Upper lobe of left lung (tissue), 6 donors: ENCODE measurements at regions not wholly inside any gene's neighbourhood (a gene's known extent, or its start where the extent isn't known, plus 50 kb on each side); places are given as distances from the start of the nearest gene placed in this dataset.

Experiments
- ATAC-seq, 2 donors: fragments of 200-7000 bp; cut with Tn5 transposase; one replicate each; pipeline ENCODE4 v1.9.1; 2022; ENCODE audit warnings: mild to moderate bottlenecking in 2 of 2, moderate library complexity in 2 of 2; ENCODE audit not compliant: low FRiP score in 2 of 2
- DNase-seq, 2 donors: peaks; one replicate each; pipeline ENCODE4 v3.0.0-alpha.2; 2019 to 2020
- H3K27ac ChIP-seq, 4 donors: fragments of 200-600 bp; sonication (generic); one replicate each; pipeline ENCODE4 v1.5.1; 2016 to 2019
- H3K27me3 ChIP-seq, 4 donors: fragments of 200-600 bp; sonication (generic); one replicate each; pipeline ENCODE4 v1.5.1; 2017 to 2019
- H3K36me3 ChIP-seq, 4 donors: fragments of 200-600 bp; sonication (generic); one replicate each; pipeline ENCODE4 v1.5.1; 2016 to 2019
- H3K4me1 ChIP-seq, 4 donors: fragments of 200-600 bp; sonication (generic); one replicate each; pipeline ENCODE4 v1.5.1; 2018 to 2019
- H3K4me3 ChIP-seq, 4 donors: fragments of 200-600 bp; sonication (generic); one replicate each; pipeline ENCODE4 v1.5.1; 2017 to 2019; ENCODE audit warnings: mild to moderate bottlenecking in 2 of 4, moderate library complexity in 1 of 4
- H3K9me3 ChIP-seq, 4 donors: fragments of 200-600 bp; sonication (generic); one replicate each; pipeline ENCODE4 v1.5.1; 2018 to 2019
- EP300 ChIP-seq, 4 donors: sonication (generic); formaldehyde crosslinking; IDR thresholded peaks; one replicate each; pipeline ENCODE4 v1.5.1; 2017; ENCODE audit warnings: antibody characterized with exemption in 4 of 4, control low read depth in 2 of 4
- POLR2A ChIP-seq, 4 donors: fragments of 450-650 bp; IDR thresholded peaks; one replicate each; pipeline ENCODE4 v1.5.1; 2016 to 2017; ENCODE audit warnings: antibody characterized with exemption in 4 of 4, mild to moderate bottlenecking in 2 of 4
- POLR2AphosphoS5 ChIP-seq, 2 donors: sonication (generic); formaldehyde crosslinking; IDR thresholded peaks; one replicate each; pipeline ENCODE4 v1.5.1; 2017; ENCODE audit warnings: antibody characterized with exemption in 2 of 2
- WGBS, 2 donors: methylation state at CpG; one replicate each; pipeline ENCODE4 v1.1.5; 2017 to 2018; 5-methylcytosine and 5-hydroxymethylcytosine counted together
- TF ChIP-seq, protein P1 (sequence below), 6 experiments: fragments of 450-650 bp in 4 of 6; fragments of 200-600 bp in 2 of 6; sonication (generic) in 2 of 6; IDR thresholded peaks; one replicate each; pipeline ENCODE4 v1.5.1; 2016 to 2019; ENCODE audit warnings: antibody characterized with exemption in 6 of 6
- donor health status: DM: no; HTN: no; CAD: no; lungs with moderate emphysema.
- donor health status: DM: no; HTN: yes; CAD: no; lungs with severe emphysema.

DNA sequence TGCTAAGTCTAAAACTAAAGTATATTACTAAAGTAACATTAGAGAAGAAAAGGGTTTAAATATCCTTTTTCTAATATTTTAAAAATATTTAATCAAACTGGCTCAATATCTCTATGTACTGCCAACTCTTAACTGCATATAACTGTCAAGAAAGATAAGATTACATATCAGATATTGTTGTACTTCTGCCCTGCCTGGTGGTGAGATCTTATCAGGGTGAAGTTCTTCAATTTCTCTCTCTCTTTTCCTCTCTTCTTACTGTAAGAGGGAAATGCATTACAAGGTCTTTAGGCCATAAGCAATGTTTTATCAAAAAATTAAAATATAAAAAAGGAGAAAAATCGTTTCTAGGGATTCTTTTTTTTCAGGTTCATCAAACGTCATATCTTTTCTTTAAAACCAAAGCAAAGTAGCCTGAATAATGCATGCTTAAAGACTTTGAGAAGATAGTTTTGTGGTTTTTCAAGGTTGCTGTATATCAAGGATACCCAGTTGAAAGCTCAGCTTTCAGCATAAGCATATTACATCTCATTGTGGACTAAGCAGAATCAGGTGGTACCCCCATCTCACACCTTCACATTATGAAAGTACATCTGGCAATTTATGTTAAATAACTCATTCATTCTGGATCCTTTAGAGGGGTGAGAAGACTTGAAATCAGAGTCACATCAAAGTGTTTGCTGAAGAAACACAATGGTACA lies 1625.7 kb upstream of the SLC10A2 start:
- TF ChIP-seq POLR2A (IDR thresholded peaks at IDR 0.05) = no peak
- TF ChIP-seq EP300 (IDR thresholded peaks at IDR 0.05) = no peak
- TF ChIP-seq, protein P1, sequence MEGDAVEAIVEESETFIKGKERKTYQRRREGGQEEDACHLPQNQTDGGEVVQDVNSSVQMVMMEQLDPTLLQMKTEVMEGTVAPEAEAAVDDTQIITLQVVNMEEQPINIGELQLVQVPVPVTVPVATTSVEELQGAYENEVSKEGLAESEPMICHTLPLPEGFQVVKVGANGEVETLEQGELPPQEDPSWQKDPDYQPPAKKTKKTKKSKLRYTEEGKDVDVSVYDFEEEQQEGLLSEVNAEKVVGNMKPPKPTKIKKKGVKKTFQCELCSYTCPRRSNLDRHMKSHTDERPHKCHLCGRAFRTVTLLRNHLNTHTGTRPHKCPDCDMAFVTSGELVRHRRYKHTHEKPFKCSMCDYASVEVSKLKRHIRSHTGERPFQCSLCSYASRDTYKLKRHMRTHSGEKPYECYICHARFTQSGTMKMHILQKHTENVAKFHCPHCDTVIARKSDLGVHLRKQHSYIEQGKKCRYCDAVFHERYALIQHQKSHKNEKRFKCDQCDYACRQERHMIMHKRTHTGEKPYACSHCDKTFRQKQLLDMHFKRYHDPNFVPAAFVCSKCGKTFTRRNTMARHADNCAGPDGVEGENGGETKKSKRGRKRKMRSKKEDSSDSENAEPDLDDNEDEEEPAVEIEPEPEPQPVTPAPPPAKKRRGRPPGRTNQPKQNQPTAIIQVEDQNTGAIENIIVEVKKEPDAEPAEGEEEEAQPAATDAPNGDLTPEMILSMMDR (IDR thresholded peaks at IDR 0.05) = no peak
- no peak for TF ChIP-seq POLR2AphosphoS5 (IDR thresholded peaks at IDR 0.05)
- H3K36me3 ChIP-seq = no peaks in the 10 kb centered on the region
- no peak overlapping the region for H3K27ac ChIP-seq
- no peaks in the 10 kb centered on the region for H3K4me1 ChIP-seq
- no peak for ATAC-seq
- no peaks in the 10 kb centered on the region for H3K9me3 ChIP-seq
- H3K27me3 ChIP-seq = no peaks in the 10 kb centered on the region
- H3K4me3 ChIP-seq = no peak overlapping the region
- WGBS, 2 donors = 42 to 45% methylated on average over 2 of the region's 2 CpGs
- no peak for DNase-seq

DNA sequence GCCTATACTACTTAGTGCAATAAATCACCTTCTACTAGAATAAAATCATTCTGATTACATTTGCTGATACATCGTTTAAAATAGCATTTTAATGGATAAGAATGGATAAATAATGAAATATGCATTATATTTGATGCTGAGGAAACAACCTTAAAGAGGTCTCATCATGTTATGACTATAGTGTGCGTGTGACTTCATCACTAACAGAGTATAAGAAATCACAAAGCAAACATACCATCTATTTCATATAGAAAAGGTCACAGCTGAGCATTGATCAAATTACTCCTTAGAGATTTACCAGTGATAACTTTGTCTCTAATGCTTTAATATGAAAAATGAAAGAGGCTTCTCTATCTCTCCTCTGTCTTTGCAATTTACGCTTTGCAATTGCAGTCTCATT lies 1620.3 kb upstream of the SLC10A2 start:
- no peak for TF ChIP-seq POLR2A (IDR thresholded peaks at IDR 0.05)
- no peak for TF ChIP-seq EP300 (IDR thresholded peaks at IDR 0.05)
- TF ChIP-seq, protein P1 (IDR thresholded peaks at IDR 0.05) = no peak
- no peak for TF ChIP-seq POLR2AphosphoS5 (IDR thresholded peaks at IDR 0.05)
- DNase-seq (no peak), ATAC-seq (no peak)
- no peaks in the 10 kb centered on the region for H3K27me3 ChIP-seq
- H3K4me1 ChIP-seq = no peaks in the 10 kb centered on the region
- no peaks in the 10 kb centered on the region for H3K36me3 ChIP-seq
- no peak overlapping the region for H3K27ac ChIP-seq
- WGBS, 2 donors = 77 to 81% methylated on average over 3 of the region's 3 CpGs
- no peak overlapping the region for H3K4me3 ChIP-seq
- no peaks in the 10 kb centered on the region for H3K9me3 ChIP-seq

DNA sequence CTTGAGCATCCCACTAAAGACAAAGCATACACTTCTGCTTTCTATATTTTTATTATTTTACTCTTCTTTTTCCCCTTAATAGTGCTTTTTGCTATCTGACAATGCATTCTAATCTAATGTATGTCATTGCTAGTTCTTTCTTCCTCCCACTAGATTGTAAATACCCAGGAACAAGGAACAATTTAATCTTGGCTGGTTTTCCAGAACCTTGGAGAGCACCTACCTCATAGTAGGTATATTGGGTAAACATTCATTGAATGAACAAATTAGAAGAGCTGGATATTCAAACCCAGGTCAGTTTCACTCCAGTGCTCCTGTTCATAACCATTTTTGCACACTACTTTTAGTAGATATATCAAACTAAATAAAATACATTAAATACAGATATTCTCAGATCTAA lies 1617.6 kb upstream of the SLC10A2 start:
- H3K27me3 ChIP-seq = no peaks in the 10 kb centered on the region
- no peaks in the 10 kb centered on the region for H3K4me1 ChIP-seq
- ATAC-seq (no peak), DNase-seq (no peak)
- no peaks in the 10 kb centered on the region for H3K9me3 ChIP-seq
- H3K36me3 ChIP-seq = no peaks in the 10 kb centered on the region
- H3K27ac ChIP-seq = no peak overlapping the region
- TF ChIP-seq, protein P1 (IDR thresholded peaks at IDR 0.05) = no peak
- no peak for TF ChIP-seq POLR2A (IDR thresholded peaks at IDR 0.05)
- H3K4me3 ChIP-seq = no peak overlapping the region

DNA sequence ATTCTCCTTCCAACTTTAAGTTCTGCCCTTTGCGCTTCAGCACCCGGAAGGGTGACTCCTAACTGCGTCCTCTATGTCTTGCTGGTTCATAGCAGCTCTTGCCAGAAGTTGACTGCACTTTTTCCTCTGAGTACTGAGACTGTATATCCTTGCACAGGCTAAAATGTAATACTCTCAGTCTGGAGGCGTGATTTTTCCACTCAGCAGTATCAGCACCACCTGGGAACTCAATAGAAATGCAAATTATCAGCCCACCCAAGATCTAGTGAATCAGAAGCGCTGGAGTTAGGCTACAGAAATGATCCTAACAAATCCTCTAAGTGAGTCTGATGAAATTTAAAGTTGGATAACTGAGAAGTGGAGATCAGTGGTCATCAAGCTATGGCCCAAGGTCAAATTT lies 1611.9 kb upstream of the SLC10A2 start:
- DNase-seq = no peak
- H3K4me3 ChIP-seq = no peak overlapping the region

More for the DNA sequence above, 1611.9 kb upstream of the SLC10A2 start:
- Histone ChIP-seq H3K36me3 (no peaks in the 10 kb centered on the region), H3K27ac (no peak overlapping the region), H3K27me3 (no peaks in the 10 kb centered on the region), H3K9me3 (no peaks in the 10 kb centered on the region), H3K4me1 (no peaks in the 10 kb centered on the region)
- 94 to 95% methylated on average over 5 of the region's 5 CpGs for WGBS, 2 donors
- no peak for ATAC-seq
- TF ChIP-seq, protein P1 (IDR thresholded peaks at IDR 0.05) = no peak
- TF ChIP-seq POLR2A (IDR thresholded peaks at IDR 0.05) (no peak), EP300 (IDR thresholded peaks at IDR 0.05) (no peak), POLR2AphosphoS5 (IDR thresholded peaks at IDR 0.05) (no peak)
